SK-N-SH (cell line): ENCODE measurements at regions not wholly inside any gene's neighbourhood (a gene's known extent, or its start where the extent isn't known, plus 50 kb on each side); places are given as distances from the start of the nearest gene placed in this dataset.

Experiments used
- CTCF ChIA-PET: fragments of 300-600, 350-600 bp; formaldehyde crosslinking; extraction: SDS; loops from one replicate; lab custom pipeline; 2021; lab: Yijun Ruan, JAX
- POLR2A ChIA-PET: fragments of 350-600 bp; sonication (Branson Sonifier 250); formaldehyde crosslinking; extraction: SDS; loops from one replicate; lab custom pipeline; 2020; ENCODE audit warnings: antibody characterized with exemption, inconsistent platforms; lab: Yijun Ruan, JAX
- DNase-seq: peaks from one replicate; pipeline ENCODE4 v3.0.0; 2012
- H2AFZ ChIP-seq: fragments of 200-600 bp; sonication (generic); 2 replicates; pipeline ENCODE4 v1.8.1; 2016; ENCODE audit warnings: antibody characterized with exemption, mild to moderate bottlenecking, low read depth
- H3F3A ChIP-seq: fragments of 200-600 bp; sonication (generic); replicated peaks from 2 replicates; pipeline ENCODE3; 2016; ENCODE audit warnings: antibody characterized with exemption, mild to moderate bottlenecking; ENCODE audit not compliant: insufficient read depth
- H3K27ac ChIP-seq, 2 experiments: fragments of 200-500 bp in 1 of 2; fragments of 200-600 bp in 1 of 2; sonication (Bioruptor generic) in 1 of 2; sonication (generic), shearing (Covaris generic) in 1 of 2; 2 replicates each; pipeline versions ENCODE4 v1.5.1 to v1.6.1; 2014 to 2016; ENCODE audit warnings: low read depth in 2 of 2, inconsistent platforms in 1 of 2, low read length in 1 of 2, mild to moderate bottlenecking in 1 of 2, mixed read lengths in 1 of 2
- H3K27me3 ChIP-seq: fragments of 200-600 bp; sonication (generic), shearing (Covaris generic); 2 replicates; pipeline ENCODE4 v1.6.1; 2016; ENCODE audit warnings: mixed run types; ENCODE audit not compliant: insufficient read depth
- H3K36me3 ChIP-seq, 2 experiments: fragments of 200-500 bp in 1 of 2; fragments of 200-600 bp in 1 of 2; sonication (Bioruptor generic) in 1 of 2; sonication (generic) in 1 of 2; replicated peaks in 1 of 2; 2 replicates each; pipeline versions ENCODE3 to v1.5.1; 2014 to 2016; ENCODE audit warnings: low read length in 1 of 2, mild to moderate bottlenecking in 1 of 2; ENCODE audit not compliant: insufficient read depth in 2 of 2, control insufficient read depth in 1 of 2
- H3K4me1 ChIP-seq, 2 experiments: fragments of 200-500 bp in 1 of 2; fragments of 200-600 bp in 1 of 2; sonication (Bioruptor generic) in 1 of 2; sonication (generic), shearing (Covaris generic) in 1 of 2; 2 replicates each; pipeline versions ENCODE4 v1.5.1 to v1.6.1; 2014 to 2016; ENCODE audit warnings: low read depth in 1 of 2, low read length in 1 of 2, mixed run types in 1 of 2; ENCODE audit not compliant: insufficient read depth in 2 of 2, control insufficient read depth in 1 of 2
- H3K4me2 ChIP-seq: fragments of 200-600 bp; sonication (generic), shearing (Covaris generic); 2 replicates; pipeline ENCODE4 v1.6.1; 2017; ENCODE audit warnings: mixed run types
- H3K4me3 ChIP-seq, 2 experiments: fragments of 200-500 bp in 1 of 2; fragments of 200-600 bp in 1 of 2; sonication (Bioruptor generic) in 1 of 2; sonication (generic), shearing (Covaris generic) in 1 of 2; 2 replicates each; pipeline versions ENCODE4 v1.5.1 to v1.8.1; 2014 to 2016; ENCODE audit warnings: low read depth in 2 of 2, inconsistent platforms in 1 of 2, low read length in 1 of 2, mild to moderate bottlenecking in 1 of 2, mixed read lengths in 1 of 2, moderate library complexity in 1 of 2
- H3K79me2 ChIP-seq: fragments of 200-600 bp; sonication (generic); 2 replicates; pipeline ENCODE4 v1.8.1; 2017; ENCODE audit warnings: mild to moderate bottlenecking; ENCODE audit not compliant: insufficient read depth
- H3K9ac ChIP-seq: fragments of 200-600 bp; sonication (generic); 2 replicates; pipeline ENCODE4 v1.6.1; 2017; ENCODE audit warnings: mixed run types
- H3K9me2 ChIP-seq: fragments of 200-600 bp; sonication (generic); 2 replicates; pipeline ENCODE4 v1.6.1; 2017; ENCODE audit warnings: mixed run types
- H3K9me3 ChIP-seq: fragments of 200-600 bp; sonication (generic); 2 replicates; pipeline ENCODE4 v1.6.1; 2017; ENCODE audit warnings: mixed run types, mild to moderate bottlenecking, moderate library complexity
- H4K20me1 ChIP-seq: fragments of 200-600 bp; sonication (generic); 2 replicates; pipeline ENCODE4 v1.6.1; 2017; ENCODE audit warnings: mild to moderate bottlenecking, mixed run types; ENCODE audit not compliant: insufficient read depth
- CHD2 ChIP-seq: fragments of 150-350 bp; IDR thresholded peaks from 2 replicates; pipeline ENCODE4 v1.6.1; 2018; ENCODE audit warnings: low read length; ENCODE audit not compliant: partially characterized antibody
- ELF1 ChIP-seq: IDR thresholded peaks from 2 replicates; pipeline ENCODE4 v1.4.0; 2012
- EP300 ChIP-seq, 2 experiments: IDR thresholded peaks; 2 replicates each; pipeline versions ENCODE4 v1.4.0 to v1.6.1; 2012; ENCODE audit warnings: borderline replicate concordance in 1 of 2, low read depth in 1 of 2, low read length in 1 of 2
- EZH2phosphoT487 ChIP-seq: fragments of 200-600 bp; sonication (generic); IDR thresholded peaks from 2 replicates; pipeline ENCODE4 v1.6.1; 2017; ENCODE audit warnings: low read depth, mixed run types, mild to moderate bottlenecking, antibody characterized with exemption, moderate library complexity, borderline replicate concordance
- FOSL2 ChIP-seq: IDR thresholded peaks from 2 replicates; pipeline ENCODE4 v1.4.0; 2012; ENCODE audit warnings: low read depth, mild to moderate bottlenecking, moderate library complexity, borderline replicate concordance
- FOXJ3 ChIP-seq: sonication (generic); formaldehyde crosslinking; IDR thresholded peaks from 2 replicates; pipeline ENCODE4 v1.5.1; 2020; ENCODE audit warnings: mild to moderate bottlenecking, missing genetic modification reagents
- FOXM1 ChIP-seq: IDR thresholded peaks from 2 replicates; pipeline ENCODE4 v1.4.0; 2012; ENCODE audit warnings: low read depth, mild to moderate bottlenecking
- GABPA ChIP-seq: IDR thresholded peaks from 2 replicates; pipeline ENCODE4 v1.4.0; 2012; ENCODE audit warnings: low read depth, mild to moderate bottlenecking
- JUND ChIP-seq: IDR thresholded peaks from 2 replicates; pipeline ENCODE4 v1.4.0; 2012
- MXI1 ChIP-seq: IDR thresholded peaks from 2 replicates; pipeline ENCODE4 v1.6.1; 2012; ENCODE audit warnings: mild to moderate bottlenecking, low read depth, low read length, improper control_type of control experiment
- NFIC ChIP-seq: IDR thresholded peaks from 2 replicates; pipeline ENCODE4 v1.4.0; 2012; ENCODE audit warnings: borderline replicate concordance
- NRF1 ChIP-seq: IDR thresholded peaks from 2 replicates; pipeline ENCODE4 v1.6.1; 2012; ENCODE audit warnings: low read depth, mild to moderate bottlenecking, low read length
- POLR2AphosphoS5 ChIP-seq: IDR thresholded peaks from 2 replicates; pipeline ENCODE4 v1.6.1; 2012; ENCODE audit warnings: low read depth, low read length
- RAD21 ChIP-seq: IDR thresholded peaks from 2 replicates; pipeline ENCODE4 v1.6.1; 2012; ENCODE audit warnings: mild to moderate bottlenecking, low read length
- RFX5 ChIP-seq: IDR thresholded peaks from 2 replicates; pipeline ENCODE4 v1.6.1; 2012; ENCODE audit warnings: mild to moderate bottlenecking, improper control_type of control experiment, low read length
- RXRA ChIP-seq: IDR thresholded peaks from 2 replicates; pipeline ENCODE4 v1.4.0; 2012; ENCODE audit warnings: low read depth, mild to moderate bottlenecking, borderline replicate concordance
- SIN3A ChIP-seq: IDR thresholded peaks from 2 replicates; pipeline ENCODE4 v1.6.1; 2012; ENCODE audit warnings: low read depth, mild to moderate bottlenecking, low read length, moderate library complexity, borderline replicate concordance
- TAF1 ChIP-seq: IDR thresholded peaks from 2 replicates; pipeline ENCODE4 v1.6.1; 2012; ENCODE audit warnings: low read depth, mild to moderate bottlenecking, low read length, moderate library complexity, borderline replicate concordance
- TEAD4 ChIP-seq: IDR thresholded peaks from 2 replicates; pipeline ENCODE4 v1.4.0; 2012; ENCODE audit warnings: mild to moderate bottlenecking, borderline replicate concordance; ENCODE audit not compliant: insufficient read depth
- USF2 ChIP-seq: fragments of 150-350 bp; IDR thresholded peaks from 2 replicates; pipeline ENCODE4 v1.6.1; 2017; ENCODE audit warnings: antibody characterized with exemption, low read length, low read depth, borderline replicate concordance
- WGBS: methylation state at CpG from one replicate; pipeline ENCODE4 v1.1.6; 2017; ENCODE audit warnings: low lambda C conversion rate; 5-methylcytosine and 5-hydroxymethylcytosine counted together
- TF ChIP-seq, protein P1 (sequence below): IDR thresholded peaks from 2 replicates; pipeline ENCODE4 v1.6.1; 2012; ENCODE audit warnings: mild to moderate bottlenecking, low read depth, low read length, moderate library complexity
- TF ChIP-seq, protein P2 (sequence below): IDR thresholded peaks from 2 replicates; pipeline ENCODE4; 2012

DNA sequence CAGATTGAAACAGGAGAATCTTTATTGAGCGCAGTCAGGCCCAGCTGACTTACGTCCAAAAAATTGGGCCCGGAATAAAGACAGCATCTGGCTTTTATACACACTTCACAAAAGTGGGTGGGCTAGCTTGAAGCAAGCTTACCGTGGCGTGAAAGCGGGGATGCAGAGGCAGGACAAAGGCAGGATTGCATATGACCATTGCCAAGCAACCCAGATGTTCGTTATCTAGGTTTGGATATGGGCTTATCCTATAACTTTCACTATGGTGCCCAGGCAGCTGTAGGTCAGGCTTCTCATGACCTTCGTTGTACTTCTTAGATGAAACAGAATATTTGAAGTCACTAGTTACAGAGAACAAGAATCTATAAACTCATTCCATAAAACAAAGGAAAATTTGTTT is 1575.6 kb upstream of the RAG2 start:
- Histone ChIP-seq H3K4me2 (no peak overlapping the region), H4K20me1 (no peaks in the 10 kb centered on the region), H3K79me2 (no peaks in the 10 kb centered on the region), H2AFZ (no peak overlapping the region), H3K9me2 (no peaks in the 10 kb centered on the region), H3K27ac (no peak overlapping the region), H3K36me3 (no peaks in the 10 kb centered on the region), H3K4me1 (no peaks in the 10 kb centered on the region), H3K9me3 (no peaks in the 10 kb centered on the region), H3K4me3 (no peak overlapping the region), H3F3A (no peaks in the 10 kb centered on the region), H3K9ac (no peak overlapping the region), H3K27me3 (no peaks in the 10 kb centered on the region)
- no peak for DNase-seq
- 48% methylated on average over 8 of the region's 8 CpGs for WGBS
- ChIA-PET POLR2A (no interaction called here), CTCF (no interaction called here)
- TF ChIP-seq ELF1 (no peak), RAD21 (no peak), CHD2 (no peak), FOXJ3 (CRISPR knock-in tag) (no peak), NFIC (no peak)

DNA sequence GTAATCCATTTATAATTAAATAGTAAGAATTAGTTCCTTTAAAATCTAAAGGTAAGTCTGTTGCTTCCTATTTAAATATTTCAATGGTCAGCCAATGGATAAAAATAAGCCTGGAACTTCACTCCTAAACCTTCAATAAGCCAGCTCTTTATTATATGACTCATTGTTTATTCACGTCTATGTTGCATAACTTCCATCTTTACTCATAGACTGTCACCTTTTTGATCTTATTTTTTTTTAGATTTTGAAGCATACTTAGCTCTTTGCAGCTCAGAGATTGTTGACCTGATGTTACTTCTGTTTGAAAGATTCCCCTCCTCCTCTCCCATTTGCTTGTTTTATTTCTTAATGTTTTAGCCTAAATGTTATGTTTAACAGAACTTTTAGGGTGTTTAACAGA is 1571.2 kb upstream of the RAG2 start:
- no peaks in the 10 kb centered on the region for H3K36me3 ChIP-seq
- no peak overlapping the region for H3K9ac ChIP-seq
- DNase-seq, result no peak
- no peaks in the 10 kb centered on the region for H3K4me1 ChIP-seq
- no peak overlapping the region for H3K4me3 ChIP-seq
- no peak overlapping the region for H3K27ac ChIP-seq
- H3K9me2 ChIP-seq, result no peaks in the 10 kb centered on the region
- H2AFZ ChIP-seq, result no peak overlapping the region
- ChIA-PET CTCF (no interaction called here), POLR2A (no interaction called here)
- H3K27me3 ChIP-seq, result no peaks in the 10 kb centered on the region
- H3F3A ChIP-seq, result no peaks in the 10 kb centered on the region
- H3K9me3 ChIP-seq, result no peaks in the 10 kb centered on the region
- H4K20me1 ChIP-seq, result no peaks in the 10 kb centered on the region
- H3K4me2 ChIP-seq, result no peak overlapping the region
- 3% methylated on average over 1 of the region's 1 CpG for WGBS
- no peaks in the 10 kb centered on the region for H3K79me2 ChIP-seq
- no peak for TF ChIP-seq JUND
- TF ChIP-seq POLR2AphosphoS5, result no peak
- TF ChIP-seq, protein P1, sequence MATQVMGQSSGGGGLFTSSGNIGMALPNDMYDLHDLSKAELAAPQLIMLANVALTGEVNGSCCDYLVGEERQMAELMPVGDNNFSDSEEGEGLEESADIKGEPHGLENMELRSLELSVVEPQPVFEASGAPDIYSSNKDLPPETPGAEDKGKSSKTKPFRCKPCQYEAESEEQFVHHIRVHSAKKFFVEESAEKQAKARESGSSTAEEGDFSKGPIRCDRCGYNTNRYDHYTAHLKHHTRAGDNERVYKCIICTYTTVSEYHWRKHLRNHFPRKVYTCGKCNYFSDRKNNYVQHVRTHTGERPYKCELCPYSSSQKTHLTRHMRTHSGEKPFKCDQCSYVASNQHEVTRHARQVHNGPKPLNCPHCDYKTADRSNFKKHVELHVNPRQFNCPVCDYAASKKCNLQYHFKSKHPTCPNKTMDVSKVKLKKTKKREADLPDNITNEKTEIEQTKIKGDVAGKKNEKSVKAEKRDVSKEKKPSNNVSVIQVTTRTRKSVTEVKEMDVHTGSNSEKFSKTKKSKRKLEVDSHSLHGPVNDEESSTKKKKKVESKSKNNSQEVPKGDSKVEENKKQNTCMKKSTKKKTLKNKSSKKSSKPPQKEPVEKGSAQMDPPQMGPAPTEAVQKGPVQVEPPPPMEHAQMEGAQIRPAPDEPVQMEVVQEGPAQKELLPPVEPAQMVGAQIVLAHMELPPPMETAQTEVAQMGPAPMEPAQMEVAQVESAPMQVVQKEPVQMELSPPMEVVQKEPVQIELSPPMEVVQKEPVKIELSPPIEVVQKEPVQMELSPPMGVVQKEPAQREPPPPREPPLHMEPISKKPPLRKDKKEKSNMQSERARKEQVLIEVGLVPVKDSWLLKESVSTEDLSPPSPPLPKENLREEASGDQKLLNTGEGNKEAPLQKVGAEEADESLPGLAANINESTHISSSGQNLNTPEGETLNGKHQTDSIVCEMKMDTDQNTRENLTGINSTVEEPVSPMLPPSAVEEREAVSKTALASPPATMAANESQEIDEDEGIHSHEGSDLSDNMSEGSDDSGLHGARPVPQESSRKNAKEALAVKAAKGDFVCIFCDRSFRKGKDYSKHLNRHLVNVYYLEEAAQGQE, result no peak
- TF ChIP-seq EZH2phosphoT487, result no peak
- TF ChIP-seq EP300 (IDR thresholded peaks at IDR 0.05; ENCODE audit: borderline replicate concordance in 1 of 2, low read depth in 1 of 2, low read length in 1 of 2), result no peak
- TF ChIP-seq FOSL2, result no peak
- no peak for TF ChIP-seq ELF1
- no peak for TF ChIP-seq RXRA
- no peak for TF ChIP-seq FOXM1
- no peak for TF ChIP-seq TAF1
- TF ChIP-seq, protein P2, sequence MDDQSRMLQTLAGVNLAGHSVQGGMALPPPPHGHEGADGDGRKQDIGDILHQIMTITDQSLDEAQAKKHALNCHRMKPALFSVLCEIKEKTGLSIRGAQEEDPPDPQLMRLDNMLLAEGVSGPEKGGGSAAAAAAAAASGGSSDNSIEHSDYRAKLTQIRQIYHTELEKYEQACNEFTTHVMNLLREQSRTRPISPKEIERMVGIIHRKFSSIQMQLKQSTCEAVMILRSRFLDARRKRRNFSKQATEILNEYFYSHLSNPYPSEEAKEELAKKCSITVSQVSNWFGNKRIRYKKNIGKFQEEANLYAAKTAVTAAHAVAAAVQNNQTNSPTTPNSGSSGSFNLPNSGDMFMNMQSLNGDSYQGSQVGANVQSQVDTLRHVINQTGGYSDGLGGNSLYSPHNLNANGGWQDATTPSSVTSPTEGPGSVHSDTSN, result no peak
- no peak for TF ChIP-seq SIN3A
- TF ChIP-seq GABPA, result no peak
- no peak for TF ChIP-seq TEAD4
- no peak for TF ChIP-seq MXI1
- no peak for TF ChIP-seq RAD21
- TF ChIP-seq NRF1, result no peak
- TF ChIP-seq USF2, result no peak
- no peak for TF ChIP-seq NFIC
- TF ChIP-seq RFX5, result no peak
